ENCODE measurements at regions not wholly inside any gene's neighbourhood (a gene's known extent, or its start where the extent isn't known, plus 50 kb on each side); places are given as distances from the start of the nearest gene placed in this dataset.

DNA sequence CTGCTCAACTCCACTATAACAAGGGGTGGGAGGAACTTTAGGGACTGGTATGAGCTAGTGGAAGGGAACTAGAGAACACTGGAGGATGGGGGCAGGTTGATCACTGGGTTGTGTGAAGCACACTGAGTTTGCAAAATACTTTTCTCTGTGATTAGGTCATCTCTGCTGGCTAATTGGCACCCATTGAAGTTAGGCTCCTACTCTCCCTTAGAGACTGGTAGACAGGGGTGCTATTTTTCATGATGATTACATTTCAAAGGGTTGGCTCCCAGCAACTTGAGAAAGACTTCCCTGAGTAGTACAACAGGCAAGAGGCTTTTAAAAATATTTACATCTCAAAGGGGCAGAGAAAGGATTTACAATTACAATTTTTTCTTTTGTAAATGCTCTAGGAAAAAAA lies 50.4 kb upstream of the MTAP start:
- no peak for DNase-seq
- Histone ChIP-seq H3K4me3 (no peak overlapping the region), H3K36me3 (no peaks in the 10 kb centered on the region), H3K27ac (no peak overlapping the region), H3K9me3 (no peaks in the 10 kb centered on the region), H3K27me3 (no peaks in the 10 kb centered on the region), H3K4me1 (no peaks in the 10 kb centered on the region)
- no peak for TF ChIP-seq POLR2A (IDR thresholded peaks at IDR 0.05)
- no peak for TF ChIP-seq CTCF (IDR thresholded peaks at IDR 0.05)

Small RNA genes lying in the stretch of these regions (small RNA-seq; reads per million reads assigned to genes)
- 0 to 0.06 reads per million in 2 donors for gene RN7SL151P
